NCI-H2227 (cell line): ENCODE measurements at regions not wholly inside any gene's neighbourhood (a gene's known extent, or its start where the extent isn't known, plus 50 kb on each side); places are given as distances from the start of the nearest gene placed in this dataset.
A peak's percentile ranks its signal among the peaks of the same experiment; 100 is the strongest.
"Not testable (repeated sequence)": the region's sequence is repeated elsewhere in the genome, so short reads cannot be mapped to it uniquely, and the experiment has no call there.

Source experiments
- DNase-seq: peaks from one replicate; lab custom pipeline; 2025; ENCODE audit not compliant: unreplicated experiment; lab: John Stamatoyannopoulos, UW

- DNase-seq: no peak
These were observed 359.1 kb downstream of the BARHL2 start for GRCh38 chr1:90357995-90358394.

DNA sequence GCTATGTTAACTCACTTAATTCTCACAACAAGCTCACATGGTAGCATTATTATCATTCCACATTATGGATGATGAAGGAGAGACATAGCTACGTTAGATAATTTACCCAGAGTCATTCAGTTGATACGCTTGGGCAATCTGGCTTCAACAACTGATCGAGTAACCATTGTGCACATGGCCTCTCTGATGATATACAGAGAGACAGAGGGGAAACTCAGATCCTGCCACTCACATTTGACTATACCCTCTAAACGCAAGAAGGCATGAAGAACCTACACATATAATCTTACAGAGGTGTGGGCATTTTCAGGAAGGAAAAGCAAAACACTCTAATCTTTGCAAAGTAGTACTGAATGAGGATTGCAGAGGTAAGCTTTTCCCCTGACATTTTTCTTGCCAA lies 360.1 kb downstream of the BARHL2 start:
- DNase-seq: no peak

DNA sequence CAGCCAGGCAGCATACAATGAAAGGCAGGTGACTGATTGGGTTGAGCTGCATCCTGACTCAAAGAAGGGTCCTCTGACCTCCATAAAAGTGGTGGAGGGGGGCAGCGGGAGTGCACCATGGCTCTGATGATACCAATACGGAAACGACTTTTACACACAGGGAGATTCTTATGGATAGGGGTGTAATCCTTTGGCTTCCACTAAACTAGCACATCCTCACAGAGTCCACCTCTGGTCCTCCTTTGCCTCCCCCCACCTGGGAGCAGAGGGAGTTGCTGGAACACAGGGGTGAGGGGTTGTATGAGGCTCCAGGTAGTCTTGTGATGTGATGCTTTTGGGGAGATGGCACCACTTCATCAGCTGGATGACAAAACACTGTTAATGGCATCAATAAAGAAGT lies 361.0 kb downstream of the BARHL2 start:
- DNase-seq: no peak

DNA sequence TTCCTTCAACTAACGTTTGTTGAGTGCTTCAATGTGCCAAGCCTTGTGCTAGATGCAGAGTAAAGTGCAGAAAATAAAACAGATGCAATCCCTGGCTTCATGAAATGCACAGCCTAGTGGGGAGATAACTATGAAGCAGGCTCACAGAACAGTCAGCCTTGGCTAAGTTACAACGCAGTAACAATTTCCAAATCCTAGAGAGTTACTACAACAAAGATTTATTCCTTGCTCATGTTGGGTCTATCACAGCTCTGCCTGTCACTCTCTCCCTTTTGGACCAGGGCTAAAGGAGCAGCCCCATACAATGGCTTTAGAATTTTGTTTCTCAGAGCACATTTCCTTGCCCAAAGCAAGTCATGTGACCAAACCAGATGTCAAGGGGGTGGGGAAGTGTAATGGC lies 359.8 kb downstream of the ZNF326 start:
- no peak for DNase-seq

- DNase-seq: no peak
These were observed 356.1 kb downstream of the ZNF326 start for GRCh38 chr1:90351019-90351418.

DNA sequence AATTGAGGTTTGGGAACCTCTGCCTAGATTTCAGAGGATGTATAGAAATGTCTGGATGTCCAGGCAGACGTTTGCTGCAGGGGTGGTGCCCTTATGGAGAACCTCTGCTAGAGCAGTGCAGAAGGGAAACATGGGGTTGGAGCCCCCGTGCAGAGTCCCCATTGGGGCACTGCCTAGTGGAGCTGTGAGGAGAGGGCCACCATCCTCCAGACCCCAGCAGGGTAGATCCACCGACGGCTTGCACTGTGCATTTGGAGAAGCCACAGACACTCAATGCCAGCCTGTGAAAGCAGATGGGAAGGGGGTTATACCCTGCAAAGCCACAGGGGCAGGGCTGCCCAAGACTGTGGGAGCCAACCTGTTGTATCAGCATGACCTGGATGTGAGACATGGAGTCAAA lies 354.6 kb downstream of the ZNF326 start:
- DNase-seq: no peak

- DNase-seq: no peak
These were observed 354.0 kb downstream of the ZNF326 start for GRCh38 chr1:90348934-90349333.

DNA sequence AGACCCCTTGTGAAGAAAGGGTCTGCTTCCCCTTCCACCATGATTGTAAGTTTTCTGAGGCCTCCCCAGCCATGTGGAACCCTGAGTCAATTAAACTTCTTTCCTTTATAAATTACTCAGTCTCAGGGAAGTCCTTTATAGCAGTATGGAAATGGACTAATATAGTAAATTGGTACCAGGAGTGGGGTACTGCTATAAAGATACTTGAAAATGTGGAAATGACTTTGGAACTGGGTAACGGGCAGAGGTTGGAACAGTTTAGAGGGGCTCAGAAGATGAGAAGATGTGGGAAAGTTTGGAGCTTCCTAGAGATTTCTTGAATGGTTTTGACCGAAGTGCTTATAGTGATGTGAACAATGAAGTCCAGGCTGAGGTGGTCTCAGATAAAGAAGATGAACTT lies 353.5 kb downstream of the ZNF326 start:
- DNase-seq: not testable (repeated sequence)

- DNase-seq: no peak
These were observed 352.5 kb downstream of the ZNF326 start for GRCh38 chr1:90347366-90347765.

GRCh38 chr1:90346757-90347156 lies 351.8 kb downstream of the ZNF326 start:
- no peak for DNase-seq

- DNase-seq: no peak
These were observed 351.4 kb downstream of the ZNF326 start for GRCh38 chr1:90346349-90346748.

DNA sequence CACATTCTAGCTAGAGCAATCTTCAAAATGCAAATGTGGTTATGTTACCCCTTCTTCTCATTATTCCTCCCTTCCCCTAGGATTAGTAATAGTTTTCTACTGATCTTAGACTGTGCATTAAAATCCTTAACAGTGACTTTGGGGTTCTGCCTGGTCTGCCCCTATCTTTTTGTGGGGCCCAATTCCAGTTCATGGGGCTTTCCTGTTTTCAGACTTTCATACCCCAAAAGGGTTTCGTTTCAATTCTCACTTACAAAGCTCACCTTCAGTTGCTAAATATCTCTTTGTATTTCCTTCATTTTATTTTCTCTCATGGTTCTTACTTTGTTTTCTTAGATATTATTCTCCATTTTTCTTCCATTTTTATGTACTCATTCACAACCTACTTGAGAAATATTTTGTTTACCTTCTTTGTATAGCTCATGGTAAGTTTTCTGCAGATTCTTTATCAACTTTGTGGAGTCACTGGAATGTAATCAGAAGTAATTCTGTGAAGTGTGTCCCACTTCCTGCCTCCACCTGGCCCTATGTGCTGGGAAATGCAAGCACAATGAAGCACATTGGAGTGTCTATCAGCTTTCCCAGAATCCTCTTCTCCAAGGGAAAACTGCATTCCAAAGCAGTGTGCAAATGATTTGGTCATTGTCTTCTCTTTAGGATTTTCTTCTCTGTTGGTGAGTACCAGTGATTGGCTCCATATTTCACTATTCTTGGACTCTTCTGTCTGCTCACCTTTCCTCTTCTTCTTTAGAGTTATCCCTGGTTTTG lies 350.2 kb downstream of the ZNF326 start:
- DNase-seq: no peak

DNA sequence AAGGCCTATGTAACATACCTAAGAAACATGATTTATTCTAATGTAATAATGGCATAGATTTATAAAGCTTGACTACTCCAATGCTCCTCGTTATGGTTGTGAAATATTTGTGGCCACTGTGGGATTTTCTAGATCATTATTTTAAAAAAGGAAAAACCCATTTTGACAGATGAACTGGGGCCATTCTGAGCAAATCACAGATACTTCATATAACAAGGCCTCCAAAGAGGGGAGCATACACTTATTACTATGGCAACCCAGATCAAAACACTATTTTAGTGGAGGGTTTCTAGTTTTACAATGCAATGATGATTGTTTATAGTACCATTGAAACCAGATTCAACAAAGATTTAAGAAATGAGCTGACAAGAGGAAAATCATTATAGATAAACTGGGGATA lies 346.6 kb downstream of the ZNF326 start:
- DNase-seq: peak; percentile 5

GRCh38 chr1:90340606-90341005 lies 345.7 kb downstream of the ZNF326 start:
- DNase-seq: no peak

DNA sequence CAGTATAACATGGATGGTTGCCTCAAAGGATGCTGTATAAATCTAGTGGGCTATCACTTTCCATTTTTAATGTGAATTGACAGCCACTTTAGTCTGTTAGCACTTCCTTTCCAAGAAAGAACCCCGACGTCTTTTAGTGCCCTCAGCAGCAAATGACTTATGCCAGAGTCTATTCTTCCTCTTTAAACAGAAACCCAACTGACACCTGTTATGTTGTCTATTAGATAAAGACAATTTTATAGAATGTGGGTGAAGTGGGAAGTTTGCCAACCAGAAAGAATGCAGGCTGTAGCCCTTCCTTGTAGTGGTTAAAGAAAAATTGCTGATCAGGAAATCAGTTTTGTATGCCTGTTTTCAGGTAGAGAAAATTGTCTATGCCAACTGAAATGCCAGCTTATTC lies 344.9 kb downstream of the ZNF326 start:
- DNase-seq: no peak

- DNase-seq: no peak
These were observed 341.8 kb downstream of the ZNF326 start for GRCh38 chr1:90336552-90337324.

- no peak for DNase-seq
These were observed 340.6 kb downstream of the ZNF326 start for GRCh38 chr1:90335558-90335957.

GRCh38 chr1:90334137-90334536 lies 339.2 kb downstream of the ZNF326 start:
- no peak for DNase-seq

DNA sequence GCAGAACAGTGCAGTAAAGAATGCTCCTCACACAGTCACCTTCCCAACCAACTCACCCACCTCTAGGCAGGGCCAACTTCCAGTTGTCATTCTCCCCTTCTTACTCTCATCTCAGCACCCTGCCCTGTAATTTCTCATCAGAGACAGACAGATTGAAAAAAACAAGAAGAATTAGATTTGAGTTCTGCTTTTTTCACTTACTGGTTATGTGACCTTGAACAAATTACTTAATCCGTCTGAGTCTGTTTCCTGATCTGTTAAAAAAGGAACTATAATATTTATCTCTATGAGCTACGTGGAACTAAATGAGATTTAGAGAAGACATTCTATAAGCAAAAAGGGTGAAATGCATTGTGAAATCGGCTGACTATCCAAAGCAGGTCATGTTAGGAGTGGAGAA lies 330.3 kb downstream of the ZNF326 start:
- no peak for DNase-seq

- no peak for DNase-seq
These were observed 327.3 kb downstream of the ZNF326 start for GRCh38 chr1:90322186-90322585.

DNA sequence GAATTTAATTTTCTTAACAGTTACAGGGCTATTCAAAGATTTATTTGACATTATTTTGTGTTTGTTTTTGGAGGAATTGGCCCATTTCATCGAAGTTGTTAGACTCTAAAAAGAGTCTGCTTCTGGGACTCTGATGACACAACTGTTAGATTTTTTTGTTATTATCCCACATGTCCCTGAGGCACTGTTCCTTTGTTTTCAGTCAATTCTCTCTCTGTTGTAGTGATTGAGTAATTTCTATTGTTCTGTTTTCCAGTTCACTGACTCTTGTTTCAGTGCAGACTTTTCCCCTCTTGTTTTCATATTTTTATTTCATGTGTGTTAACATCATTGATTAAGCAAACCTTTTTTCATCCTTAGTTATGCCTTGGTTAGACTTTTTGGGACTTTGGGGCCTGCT lies 325.0 kb downstream of the ZNF326 start:
- DNase-seq: no peak

GRCh38 chr1:90318431-90318830 lies 323.5 kb downstream of the ZNF326 start:
- DNase-seq: no peak

DNA sequence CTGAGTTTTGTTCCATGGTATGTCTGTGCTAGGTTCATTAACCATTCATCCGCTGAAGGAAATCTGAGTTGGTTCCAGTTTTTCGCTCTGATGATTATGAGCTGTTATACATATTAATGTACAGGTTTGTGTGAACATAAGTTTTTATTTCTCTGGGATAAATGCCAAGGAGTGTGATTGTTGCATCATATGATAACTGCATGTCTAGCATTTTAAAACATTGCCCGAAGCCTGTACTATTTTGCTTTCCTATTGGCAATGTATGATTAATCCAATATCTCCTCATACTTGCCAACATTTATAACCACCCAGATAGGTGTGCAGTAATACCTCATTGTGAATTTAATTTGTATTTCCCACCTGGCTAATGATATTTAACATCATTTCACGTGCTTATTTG lies 322.7 kb downstream of the ZNF326 start:
- DNase-seq: no peak
